HG03135 (cell line): ENCODE measurements at regions not wholly inside any gene's neighbourhood (a gene's known extent, or its start where the extent isn't known, plus 50 kb on each side); places are given as distances from the start of the nearest gene placed in this dataset.
"Not testable (repeated sequence)": the region's sequence is repeated elsewhere in the genome, so short reads cannot be mapped to it uniquely, and the experiment has no call there.

ENCODE experiments used
- ATAC-seq: cut with Tn5 transposase; IDR thresholded peaks from one replicate; pipeline ENCODE4 v1.9.1; 2021; ENCODE audit warnings: mild to moderate bottlenecking, moderate library complexity; ENCODE audit not compliant: unreplicated experiment

GRCh38 chr1:91099746-91100621 is 78.1 kb upstream of the ZNF644 start:
- no peak for ATAC-seq

- ATAC-seq: no peak
These were observed 76.6 kb upstream of the ZNF644 start for GRCh38 chr1:91098299-91098906.

- ATAC-seq: not testable (repeated sequence)
These were observed 73.5 kb upstream of the ZNF644 start for GRCh38 chr1:91095321-91095720.

- ATAC-seq: no peak
These were observed 70.7 kb upstream of the ZNF644 start for GRCh38 chr1:91092503-91092902.

- no peak for ATAC-seq
These were observed 70.0 kb upstream of the ZNF644 start for GRCh38 chr1:91091812-91092211.

- no peak for ATAC-seq
These were observed 58.8 kb upstream of the ZNF644 start for GRCh38 chr1:91080650-91081049.

GRCh38 chr1:91078859-91079258 is 57.0 kb upstream of the ZNF644 start:
- ATAC-seq: no peak

GRCh38 chr1:91076834-91077233 is 55.0 kb upstream of the ZNF644 start:
- no peak for ATAC-seq

- no peak for ATAC-seq
These were observed 53.6 kb upstream of the ZNF644 start for GRCh38 chr1:91075233-91076135.

- no peak for ATAC-seq
These were observed 51.5 kb upstream of the ZNF644 start for GRCh38 chr1:91073299-91073698.

GRCh38 chr1:91071838-91072237 is 50.0 kb upstream of the ZNF644 start:
- ATAC-seq: no peak
